B cell (primary cell): ENCODE measurements at regions not wholly inside any gene's neighbourhood (a gene's known extent, or its start where the extent isn't known, plus 50 kb on each side); places are given as distances from the start of the nearest gene placed in this dataset.

Experiments
- EZH2 ChIP-seq: IDR thresholded peaks from 2 replicates; pipeline ENCODE4 v1.6.1; 2012; ENCODE audit warnings: borderline replicate concordance, low read depth, mild to moderate bottlenecking, moderate library complexity, low read length; ENCODE audit not compliant: insufficient read depth, poor library complexity, severe bottlenecking
- TF ChIP-seq, protein P1 (sequence below): fragments of 200-600 bp; IDR thresholded peaks from one replicate; pipeline ENCODE4 v1.8.0; 2022; ENCODE audit warnings: antibody characterized with exemption, mild to moderate bottlenecking

DNA sequence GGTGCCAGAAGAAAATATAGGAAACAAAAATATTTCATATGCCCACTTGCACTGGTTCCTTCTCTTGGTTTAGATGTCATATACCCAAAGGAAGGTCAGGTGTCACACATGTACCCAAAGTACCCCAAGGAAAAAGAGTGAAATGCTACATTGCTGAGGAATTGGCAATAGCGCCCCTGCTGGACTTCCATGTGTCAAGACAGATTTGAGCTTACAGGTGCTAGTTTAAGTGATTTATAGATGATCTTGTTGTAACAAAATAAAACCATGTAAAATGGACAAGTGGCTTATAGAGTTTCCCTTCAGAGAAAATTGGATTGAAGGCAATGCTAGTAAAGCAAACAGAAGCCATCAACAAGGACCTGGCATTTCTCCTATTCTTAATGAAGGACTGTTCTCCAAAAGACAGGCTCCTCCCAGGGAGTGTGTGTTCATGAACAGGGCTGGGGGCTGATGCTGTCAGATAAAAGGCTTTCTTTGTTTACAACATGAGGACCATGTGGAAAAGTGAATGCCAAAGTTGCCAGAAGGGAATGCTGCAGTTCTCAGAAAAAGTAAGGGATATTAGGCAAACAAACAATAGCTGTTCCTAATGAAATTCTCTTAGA lies 64.3 kb upstream of the PAK5 start:
- no peak for TF ChIP-seq EZH2
- TF ChIP-seq, protein P1, sequence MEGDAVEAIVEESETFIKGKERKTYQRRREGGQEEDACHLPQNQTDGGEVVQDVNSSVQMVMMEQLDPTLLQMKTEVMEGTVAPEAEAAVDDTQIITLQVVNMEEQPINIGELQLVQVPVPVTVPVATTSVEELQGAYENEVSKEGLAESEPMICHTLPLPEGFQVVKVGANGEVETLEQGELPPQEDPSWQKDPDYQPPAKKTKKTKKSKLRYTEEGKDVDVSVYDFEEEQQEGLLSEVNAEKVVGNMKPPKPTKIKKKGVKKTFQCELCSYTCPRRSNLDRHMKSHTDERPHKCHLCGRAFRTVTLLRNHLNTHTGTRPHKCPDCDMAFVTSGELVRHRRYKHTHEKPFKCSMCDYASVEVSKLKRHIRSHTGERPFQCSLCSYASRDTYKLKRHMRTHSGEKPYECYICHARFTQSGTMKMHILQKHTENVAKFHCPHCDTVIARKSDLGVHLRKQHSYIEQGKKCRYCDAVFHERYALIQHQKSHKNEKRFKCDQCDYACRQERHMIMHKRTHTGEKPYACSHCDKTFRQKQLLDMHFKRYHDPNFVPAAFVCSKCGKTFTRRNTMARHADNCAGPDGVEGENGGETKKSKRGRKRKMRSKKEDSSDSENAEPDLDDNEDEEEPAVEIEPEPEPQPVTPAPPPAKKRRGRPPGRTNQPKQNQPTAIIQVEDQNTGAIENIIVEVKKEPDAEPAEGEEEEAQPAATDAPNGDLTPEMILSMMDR = peak; percentile 24
